ENCODE measurements at regions not wholly inside any gene's neighbourhood (a gene's known extent, or its start where the extent isn't known, plus 50 kb on each side); places are given as distances from the start of the nearest gene placed in this dataset.

DNA sequence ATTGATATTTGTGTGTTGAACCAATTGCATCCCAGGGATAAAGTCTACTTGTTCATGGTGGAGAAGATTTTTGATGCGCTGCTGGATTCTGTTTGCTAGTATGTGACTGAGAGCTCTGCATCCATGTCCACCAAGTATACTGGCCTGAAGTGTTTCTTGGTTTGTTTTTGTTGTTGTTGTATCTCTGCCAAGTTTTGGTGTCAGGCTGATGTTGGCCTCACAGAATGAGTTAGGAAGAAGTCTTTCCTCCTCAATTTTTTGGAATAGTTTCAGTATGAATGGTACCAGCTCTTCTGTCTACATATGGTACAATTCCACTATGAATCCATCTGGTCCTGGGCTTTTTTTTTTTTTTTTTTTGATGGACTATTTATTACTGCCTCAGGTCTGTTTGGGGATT is 50.9 kb upstream of the OSTN start:
- H3K27me3 ChIP-seq = no peaks in the 10 kb centered on the region

DNA sequence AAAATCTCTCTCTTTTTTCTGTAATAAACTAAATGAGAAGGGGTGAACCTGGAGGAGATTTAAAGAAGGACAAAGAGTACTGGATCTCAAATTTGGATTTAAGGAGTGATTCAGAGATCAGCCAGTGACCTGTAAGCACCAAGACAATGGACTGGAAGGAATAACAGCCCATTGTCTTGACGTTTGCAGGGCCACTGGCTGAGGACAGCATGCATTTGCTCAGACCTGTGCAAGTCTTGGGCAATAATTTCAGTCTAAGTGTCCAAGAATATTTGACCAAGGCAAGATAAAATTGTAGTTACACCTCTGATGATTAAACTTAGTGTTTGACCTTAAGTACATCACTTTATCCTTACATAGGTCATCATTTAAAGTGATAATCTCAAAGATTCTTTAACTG is 55.8 kb upstream of the OSTN start:
- Histone ChIP-seq H3K4me1 (no peaks in the 10 kb centered on the region), H3K27ac (no peak overlapping the region), H3K27me3 (no peaks in the 10 kb centered on the region), H3K4me3 (no peak overlapping the region), H3K36me3 (no peaks in the 10 kb centered on the region), H3K9me3 (no peaks in the 10 kb centered on the region)
- DNase-seq (ENCODE audit: low spot score in 2 of 2) = no peak
- TF ChIP-seq, protein P1, sequence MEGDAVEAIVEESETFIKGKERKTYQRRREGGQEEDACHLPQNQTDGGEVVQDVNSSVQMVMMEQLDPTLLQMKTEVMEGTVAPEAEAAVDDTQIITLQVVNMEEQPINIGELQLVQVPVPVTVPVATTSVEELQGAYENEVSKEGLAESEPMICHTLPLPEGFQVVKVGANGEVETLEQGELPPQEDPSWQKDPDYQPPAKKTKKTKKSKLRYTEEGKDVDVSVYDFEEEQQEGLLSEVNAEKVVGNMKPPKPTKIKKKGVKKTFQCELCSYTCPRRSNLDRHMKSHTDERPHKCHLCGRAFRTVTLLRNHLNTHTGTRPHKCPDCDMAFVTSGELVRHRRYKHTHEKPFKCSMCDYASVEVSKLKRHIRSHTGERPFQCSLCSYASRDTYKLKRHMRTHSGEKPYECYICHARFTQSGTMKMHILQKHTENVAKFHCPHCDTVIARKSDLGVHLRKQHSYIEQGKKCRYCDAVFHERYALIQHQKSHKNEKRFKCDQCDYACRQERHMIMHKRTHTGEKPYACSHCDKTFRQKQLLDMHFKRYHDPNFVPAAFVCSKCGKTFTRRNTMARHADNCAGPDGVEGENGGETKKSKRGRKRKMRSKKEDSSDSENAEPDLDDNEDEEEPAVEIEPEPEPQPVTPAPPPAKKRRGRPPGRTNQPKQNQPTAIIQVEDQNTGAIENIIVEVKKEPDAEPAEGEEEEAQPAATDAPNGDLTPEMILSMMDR (IDR thresholded peaks at IDR 0.05) = no peak
- TF ChIP-seq EP300 (IDR thresholded peaks at IDR 0.05) (no peak), POLR2A (IDR thresholded peaks at IDR 0.05) (no peak)
- 20 to 23% methylated on average over 1 of the region's 1 CpG for WGBS, 2 donors

More for the DNA sequence above, 50.9 kb upstream of the OSTN start:
- no peak for TF ChIP-seq EP300 (IDR thresholded peaks at IDR 0.05)
- TF ChIP-seq, protein P1 (IDR thresholded peaks at IDR 0.05) = no peak
- TF ChIP-seq POLR2A (IDR thresholded peaks at IDR 0.05) = no peak
- no peak for DNase-seq (ENCODE audit: low spot score in 2 of 2)
- H3K4me3 ChIP-seq = no peak overlapping the region
- H3K9me3 ChIP-seq = no peaks in the 10 kb centered on the region
- H3K36me3 ChIP-seq = no peaks in the 10 kb centered on the region
- H3K4me1 ChIP-seq = no peaks in the 10 kb centered on the region
- no peak overlapping the region for H3K27ac ChIP-seq
- 92 to 93% methylated on average over 1 of the region's 1 CpG for WGBS, 2 donors

DNA sequence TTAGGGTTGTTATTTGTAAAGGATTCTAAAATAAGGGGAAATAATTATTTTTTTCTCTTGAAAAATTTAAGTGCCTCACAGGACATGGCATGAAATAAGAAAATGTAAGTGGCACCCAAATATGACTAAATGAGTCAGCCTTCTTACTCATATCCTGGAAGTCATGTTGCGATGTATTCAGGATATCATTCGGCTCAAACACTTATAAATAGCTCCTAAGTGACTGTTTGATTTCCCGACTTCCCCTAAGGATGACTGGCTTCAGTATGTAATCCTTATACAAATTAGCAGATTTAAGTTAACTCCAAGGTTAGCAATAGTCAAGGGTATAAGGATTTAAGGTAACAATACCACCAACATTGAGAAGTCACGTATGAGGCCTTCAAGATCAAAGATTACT is 57.3 kb upstream of the OSTN start:
- no peak overlapping the region for H3K4me3 ChIP-seq
- no peaks in the 10 kb centered on the region for H3K36me3 ChIP-seq
- H3K27ac ChIP-seq = no peak overlapping the region
- H3K27me3 ChIP-seq = no peaks in the 10 kb centered on the region
- no peak for DNase-seq (ENCODE audit: low spot score in 2 of 2)
- H3K4me1 ChIP-seq = no peaks in the 10 kb centered on the region
- no peaks in the 10 kb centered on the region for H3K9me3 ChIP-seq
- no peak for TF ChIP-seq POLR2A (IDR thresholded peaks at IDR 0.05)
- TF ChIP-seq, protein P1 (IDR thresholded peaks at IDR 0.05) = no peak
- no peak for TF ChIP-seq EP300 (IDR thresholded peaks at IDR 0.05)
- WGBS, 2 donors = 62 to 77% methylated on average over 4 of the region's 4 CpGs

DNA sequence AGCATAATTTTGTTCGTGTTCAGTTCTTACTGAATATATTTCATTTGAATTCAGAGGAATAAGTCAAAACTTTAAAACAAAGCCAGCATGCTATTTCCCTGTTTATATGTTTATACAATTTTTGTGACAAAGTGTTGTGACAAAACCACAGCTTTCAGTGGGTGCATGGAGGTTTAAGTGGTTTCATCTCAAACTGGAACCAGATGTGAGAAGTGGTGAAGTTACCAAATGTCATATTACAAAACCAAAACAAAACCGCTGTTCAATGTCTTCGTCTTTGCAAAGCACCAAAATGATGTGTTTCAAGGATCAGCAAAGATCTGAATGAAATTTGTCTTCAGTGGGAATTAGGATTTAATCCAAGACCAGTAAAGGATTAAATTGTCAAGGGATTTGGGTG is 59.3 kb upstream of the OSTN start:
- no peaks in the 10 kb centered on the region for H3K27me3 ChIP-seq
- H3K4me1 ChIP-seq = no peaks in the 10 kb centered on the region
- no peaks in the 10 kb centered on the region for H3K9me3 ChIP-seq
- no peak overlapping the region for H3K27ac ChIP-seq
- DNase-seq (ENCODE audit: low spot score in 2 of 2) = no peak
- no peak overlapping the region for H3K4me3 ChIP-seq
- WGBS, 2 donors = 81 to 86% methylated on average over 3 of the region's 3 CpGs
- H3K36me3 ChIP-seq = no peaks in the 10 kb centered on the region
- TF ChIP-seq EP300 (IDR thresholded peaks at IDR 0.05) (no peak), POLR2A (IDR thresholded peaks at IDR 0.05) (no peak)
- TF ChIP-seq, protein P1 (IDR thresholded peaks at IDR 0.05) = no peak

DNA sequence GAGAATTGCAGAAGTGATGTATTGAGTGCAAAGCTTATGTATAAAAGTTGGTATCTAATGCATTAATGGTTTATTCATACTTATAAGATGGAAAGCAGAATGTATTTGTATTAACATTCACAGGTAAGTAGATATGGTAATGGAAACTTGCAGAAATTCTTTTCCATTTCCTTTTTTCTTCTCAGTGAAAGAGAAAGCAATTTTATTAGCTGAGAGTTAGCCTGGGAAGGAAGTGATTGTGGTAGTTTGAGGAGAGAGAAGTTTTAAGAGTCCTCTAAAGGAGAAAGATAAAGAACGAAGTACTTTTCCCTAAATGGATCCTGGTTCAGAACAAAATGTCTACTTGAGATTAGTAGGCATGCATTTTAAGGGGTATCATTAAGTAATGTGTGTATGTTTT is 60.1 kb upstream of the OSTN start:
- no peaks in the 10 kb centered on the region for H3K36me3 ChIP-seq
- no peak overlapping the region for H3K27ac ChIP-seq
- DNase-seq (ENCODE audit: low spot score in 2 of 2) = no peak
- no peaks in the 10 kb centered on the region for H3K9me3 ChIP-seq
- H3K4me1 ChIP-seq = no peaks in the 10 kb centered on the region
- TF ChIP-seq, protein P1 (IDR thresholded peaks at IDR 0.05) = no peak
- TF ChIP-seq EP300 (IDR thresholded peaks at IDR 0.05) (no peak), POLR2A (IDR thresholded peaks at IDR 0.05) (no peak)
- H3K27me3 ChIP-seq = no peaks in the 10 kb centered on the region
- H3K4me3 ChIP-seq = no peak overlapping the region
- 75 to 76% methylated on average over 1 of the region's 1 CpG for WGBS, 2 donors
